ENCODE measurements at regions not wholly inside any gene's neighbourhood (a gene's known extent, or its start where the extent isn't known, plus 50 kb on each side); places are given as distances from the start of the nearest gene placed in this dataset.

- no peak for TF ChIP-seq POLR2AphosphoS5 (IDR thresholded peaks at IDR 0.05; ENCODE audit: low read depth, low read length)
- no peak for TF ChIP-seq SPI1 (IDR thresholded peaks at IDR 0.05; ENCODE audit: low read depth, low read length)
- TF ChIP-seq POLR2A (IDR thresholded peaks at IDR 0.05; ENCODE audit: low read depth, low read length): no peak
Measured at GRCh38 chr7:34449765-34450164, 208.3 kb upstream of the NPSR1 start.
